NB4 (cell line): ENCODE measurements at regions not wholly inside any gene's neighbourhood (a gene's known extent, or its start where the extent isn't known, plus 50 kb on each side); places are given as distances from the start of the nearest gene placed in this dataset.

Experiments
- DNase-seq: peaks from one replicate; pipeline ENCODE4 v3.0.0; 2010; ENCODE audit warnings: low read depth
- H3K4me3 ChIP-seq: one replicate; pipeline ENCODE4 v1.5.1; 2011; ENCODE audit warnings: mild to moderate bottlenecking, low read depth, low read length, moderate library complexity
- CTCF ChIP-seq: IDR thresholded peaks from one replicate; pipeline ENCODE4 v1.5.1; 2012; ENCODE audit warnings: low read depth, low read length
- MAX ChIP-seq: IDR thresholded peaks from 2 replicates; pipeline ENCODE4 v1.6.1; 2011; ENCODE audit warnings: low read depth, low read length
- MYC ChIP-seq: IDR thresholded peaks from 2 replicates; pipeline ENCODE4 v1.6.1; 2011; ENCODE audit warnings: low read depth, low read length
- POLR2A ChIP-seq: IDR thresholded peaks from 2 replicates; pipeline ENCODE4 v1.6.1; 2011; ENCODE audit warnings: mild to moderate bottlenecking; ENCODE audit not compliant: insufficient read length; ENCODE audit errors: extremely low read depth

GRCh38 chr10:83892737-83893136 lies 246.6 kb upstream of the GHITM start:
- DNase-seq, result no peak
- TF ChIP-seq CTCF (no peak), POLR2A (no peak), MYC (no peak), MAX (no peak)
- H3K4me3 ChIP-seq, result no peak overlapping the region

GRCh38 chr10:83896219-83896618 lies 243.1 kb upstream of the GHITM start:
- no peak for DNase-seq
- no peak overlapping the region for H3K4me3 ChIP-seq
- TF ChIP-seq POLR2A, result no peak
- TF ChIP-seq MYC, result no peak
- TF ChIP-seq CTCF, result no peak
- TF ChIP-seq MAX, result no peak

- DNase-seq, result no peak
- TF ChIP-seq POLR2A, result no peak
- TF ChIP-seq MYC, result no peak
- no peak for TF ChIP-seq MAX
- no peak for TF ChIP-seq CTCF
- no peak overlapping the region for H3K4me3 ChIP-seq
Measured at GRCh38 chr10:83897626-83898025, 241.7 kb upstream of the GHITM start.

GRCh38 chr10:83908506-83908905 lies 230.8 kb upstream of the GHITM start:
- TF ChIP-seq MYC (peak; percentile 30), MAX (no peak)
- DNase-seq, result peak; percentile 94
- H3K4me3 ChIP-seq, result peak overlapping the region; percentile 12

GRCh38 chr10:83909001-83909400 lies 230.3 kb upstream of the GHITM start:
- peak overlapping the region; percentile 38 for H3K4me3 ChIP-seq
- TF ChIP-seq MYC (peak; percentile 61), MAX (peak; percentile 70), POLR2A (no peak)
- DNase-seq, result peak; percentile 95

GRCh38 chr10:83915801-83916200 lies 223.5 kb upstream of the GHITM start:
- peak; percentile 52 for DNase-seq
- no peak for TF ChIP-seq MYC
- no peak overlapping the region for H3K4me3 ChIP-seq

GRCh38 chr10:83917537-83918506 lies 221.5 kb upstream of the GHITM start:
- TF ChIP-seq MYC (no peak; the same call in none of the 2 replicates), MAX (peak; percentile 83), POLR2A (no peak), CTCF (peak; percentile 86)
- H3K4me3 ChIP-seq, result peak overlapping the region; percentile 14
- peak; percentile 90 for DNase-seq
